NCI-H1092 treated with DMSO at 0.1 percent for 48 hours (cell line): ENCODE measurements at regions not wholly inside any gene's neighbourhood (a gene's known extent, or its start where the extent isn't known, plus 50 kb on each side); places are given as distances from the start of the nearest gene placed in this dataset.
A peak's percentile ranks its signal among the peaks of the same experiment; 100 is the strongest.

ENCODE experiments used
- DNase-seq: peaks from one replicate; lab custom pipeline; 2025; lab: John Stamatoyannopoulos, UW

DNA sequence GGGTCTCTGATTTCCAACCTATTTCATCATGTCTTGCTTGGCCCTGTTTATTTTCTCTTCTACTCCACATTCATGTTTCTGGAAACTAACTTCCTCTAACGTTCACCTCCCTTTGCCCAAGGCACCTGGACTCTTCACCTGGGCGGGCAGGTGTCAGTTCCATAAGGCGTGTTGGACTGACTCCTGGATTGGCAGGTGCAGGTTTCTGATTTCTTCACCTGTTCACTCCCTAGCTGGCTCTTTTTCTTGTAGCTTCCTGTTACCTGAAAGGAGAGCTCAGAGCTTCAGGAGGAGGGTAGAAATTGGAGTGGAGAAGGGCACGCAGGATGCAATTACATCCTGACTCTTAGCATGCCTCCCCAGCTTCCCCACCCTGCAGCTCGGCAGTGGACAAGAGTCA is 350.8 kb upstream of the KLF3 start:
- DNase-seq = peak; percentile 14

DNA sequence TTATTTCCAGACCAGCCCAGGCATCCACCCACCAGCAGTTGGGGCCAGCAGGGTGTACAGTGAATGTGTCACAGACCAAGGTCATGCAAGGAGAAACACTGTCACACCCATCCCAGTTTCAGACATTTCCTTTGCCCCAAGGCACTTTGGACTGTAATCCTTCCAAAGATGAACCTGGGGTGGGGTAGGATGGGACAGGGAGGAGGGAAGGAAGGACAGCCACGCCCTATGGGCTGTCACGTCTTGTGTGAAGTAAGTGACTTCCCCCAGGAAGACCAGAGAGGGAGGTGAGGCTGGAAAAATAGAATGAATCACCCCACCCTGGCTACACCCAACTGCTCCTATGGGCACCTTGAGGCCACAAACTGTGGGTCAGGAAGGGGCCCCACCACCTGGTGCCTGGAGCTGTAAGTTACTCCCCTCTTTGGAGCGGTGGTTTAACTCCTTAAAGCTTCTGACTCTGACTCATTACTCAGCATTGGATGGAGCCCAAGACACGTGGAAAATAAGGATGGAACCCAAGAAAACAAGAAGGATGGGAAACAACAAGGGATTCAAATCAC is 349.9 kb upstream of the KLF3 start:
- DNase-seq = no peak

DNA sequence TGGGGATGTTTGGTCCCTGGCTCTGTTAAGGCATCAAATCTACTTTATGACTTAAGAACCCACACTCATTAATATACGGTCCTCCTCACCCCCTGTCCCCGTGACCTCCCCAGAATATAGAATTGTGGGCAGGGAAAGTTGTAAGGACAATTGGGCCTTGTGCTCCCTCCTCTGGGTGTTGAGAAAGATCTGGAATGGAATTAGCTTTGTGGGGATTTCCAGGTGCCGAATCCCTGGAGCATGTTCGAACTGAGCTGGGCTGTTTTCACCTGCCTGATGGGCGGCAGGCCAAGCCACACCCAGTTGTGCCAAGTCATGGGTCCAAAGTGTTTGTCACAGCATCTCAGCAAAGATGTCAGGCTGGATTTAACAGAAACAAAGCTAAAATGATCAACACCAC is 349.3 kb upstream of the KLF3 start:
- DNase-seq = no peak

DNA sequence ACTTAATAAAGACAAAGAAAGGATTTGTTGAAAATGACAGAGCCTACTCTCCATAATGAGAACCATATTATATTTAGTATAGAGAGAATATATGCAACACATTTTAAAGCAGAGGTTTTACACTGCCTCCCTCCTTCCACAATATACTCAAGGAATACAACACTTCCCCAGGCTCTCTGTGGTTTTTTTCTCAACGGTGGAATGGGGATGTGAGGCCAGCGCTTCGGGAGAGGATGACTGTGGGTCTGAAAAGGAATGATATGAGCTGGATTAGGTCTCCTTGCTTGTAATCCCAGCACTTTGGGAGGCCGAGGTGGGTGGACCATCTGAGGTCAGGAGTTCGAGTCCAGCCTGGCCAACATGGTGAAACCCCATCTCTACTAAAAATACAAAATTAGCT is 348.7 kb upstream of the KLF3 start:
- no peak for DNase-seq

DNA sequence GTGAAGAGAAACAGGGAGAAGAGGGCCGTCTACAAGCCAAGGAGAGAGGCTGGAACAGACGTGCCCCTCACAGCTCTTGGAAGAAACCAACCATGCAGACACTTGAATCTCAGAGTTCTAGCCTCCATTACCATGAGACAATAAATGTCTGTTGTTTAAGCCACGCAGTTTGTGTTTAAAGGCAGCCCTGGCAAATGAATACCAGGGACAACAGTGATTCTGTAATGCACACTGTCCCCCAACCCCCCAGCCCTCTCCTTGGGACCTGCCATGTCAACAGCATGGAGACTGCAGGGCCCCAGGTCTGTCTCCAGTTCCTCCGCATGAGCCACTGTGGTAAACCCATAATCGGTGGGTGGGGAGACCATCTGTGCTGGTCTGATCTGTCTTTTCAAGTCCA is 348.0 kb upstream of the KLF3 start:
- no peak for DNase-seq

DNA sequence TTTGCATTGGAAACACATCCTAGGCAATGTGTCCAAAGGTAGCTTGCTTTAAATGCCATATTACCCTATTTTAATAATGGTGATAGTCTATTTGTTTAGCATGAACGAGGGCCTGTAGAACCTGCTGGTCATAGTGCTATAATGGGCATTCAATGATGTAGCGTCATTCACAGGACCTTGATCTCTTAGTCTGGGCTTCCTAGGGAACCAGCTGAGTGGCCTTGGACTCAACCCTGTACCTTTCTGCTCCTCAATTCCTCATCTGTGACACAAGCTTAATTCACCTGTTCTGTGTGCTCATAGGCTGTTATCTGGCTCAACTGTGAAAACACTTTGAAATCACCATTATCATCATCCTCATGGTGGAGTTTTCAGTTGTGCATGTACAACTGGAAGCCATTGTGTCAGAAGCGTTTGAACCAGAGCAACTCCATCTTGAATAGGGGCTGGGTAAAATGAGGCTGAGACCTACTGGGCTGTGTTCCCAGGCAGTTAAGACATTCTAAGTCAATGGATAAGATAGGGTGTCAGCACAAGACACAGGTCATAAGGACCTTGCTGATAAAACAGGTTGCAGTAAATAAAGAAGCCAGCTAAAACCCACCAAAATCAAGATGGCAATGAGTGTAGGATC is 346.8 kb upstream of the KLF3 start:
- no peak for DNase-seq

DNA sequence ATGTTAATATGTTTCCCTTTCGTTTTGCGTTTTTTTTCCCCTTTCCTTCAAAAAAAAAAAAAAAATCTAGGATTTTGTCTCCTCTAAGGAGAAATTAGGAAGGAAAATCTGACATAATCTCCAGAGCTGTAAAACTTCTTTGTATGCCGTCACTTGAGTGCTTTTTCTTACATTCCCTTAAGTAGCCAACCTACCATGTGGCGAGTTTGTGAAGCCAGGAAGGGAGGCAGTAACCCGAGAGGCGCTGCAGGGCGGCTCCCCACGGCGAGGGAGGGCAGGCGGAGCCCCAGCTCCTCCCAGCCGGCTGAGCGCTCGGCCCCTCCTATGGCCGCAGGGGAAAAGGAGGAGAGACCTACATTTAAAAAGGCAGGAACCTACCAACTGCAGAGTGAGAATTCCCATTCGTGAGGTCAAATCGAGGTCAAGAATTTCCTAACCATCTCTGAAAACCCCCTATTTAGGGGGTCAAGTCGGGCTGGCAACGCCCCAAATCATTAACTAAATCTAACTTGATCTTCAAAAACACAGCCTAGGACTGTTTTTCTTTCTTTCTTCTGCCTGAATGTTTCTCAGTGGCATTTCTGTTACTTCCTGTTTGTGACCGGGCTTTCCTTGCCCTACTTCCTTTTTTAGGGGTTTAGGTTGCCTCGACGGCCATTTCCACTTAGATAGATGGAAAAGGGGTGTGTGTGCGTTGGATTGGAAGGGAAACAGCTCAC is 345.1 kb upstream of the KLF3 start:
- peak; percentile 57 for DNase-seq

DNA sequence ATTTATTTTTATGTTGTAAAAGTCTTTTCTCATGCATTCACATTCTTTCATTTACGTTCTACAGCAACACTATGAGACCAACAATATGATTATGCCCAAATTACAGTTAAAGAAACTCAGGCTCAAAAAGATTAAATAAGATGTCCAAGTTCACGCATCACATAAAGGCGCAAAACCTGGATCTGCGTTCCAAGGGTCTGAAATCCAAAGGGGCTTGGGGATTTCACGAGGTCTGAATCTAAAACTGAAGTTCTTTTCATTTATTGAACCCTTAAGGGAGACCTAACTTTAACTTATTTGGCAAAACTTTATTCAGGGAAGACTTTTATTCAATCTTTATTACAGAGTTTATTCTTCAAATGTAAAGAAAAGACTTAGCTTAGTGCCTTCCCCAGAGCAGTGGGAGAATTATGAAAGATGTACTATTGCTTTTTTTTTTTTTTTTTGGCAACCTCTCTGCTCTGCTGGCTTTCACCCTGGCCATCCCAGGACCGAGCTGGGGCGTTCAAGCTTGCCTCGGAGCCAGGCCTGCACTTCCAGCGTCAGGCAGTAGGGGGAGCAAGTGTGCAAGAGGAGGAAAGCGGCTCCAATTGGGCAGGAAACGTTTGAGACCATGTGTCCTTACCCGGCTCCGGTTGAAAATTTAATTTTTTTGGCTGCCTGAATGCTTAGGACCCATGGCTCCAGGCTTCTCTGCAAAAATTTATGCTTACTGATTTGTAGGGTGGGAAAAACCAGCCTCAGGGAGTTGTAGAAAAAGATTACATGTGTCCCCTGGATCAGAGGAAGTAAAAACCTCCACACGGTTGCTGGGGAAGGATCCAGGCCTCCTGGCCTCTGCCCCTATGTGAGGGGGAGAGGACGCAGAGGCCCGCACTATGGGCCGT is 344.3 kb upstream of the KLF3 start:
- DNase-seq = peak; percentile 63

DNA sequence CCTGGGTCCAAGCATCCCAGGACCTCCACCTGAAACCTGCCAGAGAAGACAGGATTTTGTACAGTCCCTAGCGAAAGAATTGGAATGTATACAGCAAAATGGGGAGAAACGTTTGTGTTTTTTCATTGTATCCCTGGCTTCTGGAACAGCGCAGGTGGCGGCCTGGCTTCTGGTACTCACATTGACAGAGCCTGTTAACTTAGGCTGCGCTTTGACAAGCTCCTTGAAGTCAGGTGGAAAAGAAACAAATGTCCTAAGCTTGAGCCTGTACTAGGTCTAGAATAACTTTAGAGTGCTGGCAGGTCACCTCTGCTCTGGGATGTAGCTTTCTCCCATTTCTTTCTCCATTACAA is 343.7 kb upstream of the KLF3 start:
- no peak for DNase-seq

DNA sequence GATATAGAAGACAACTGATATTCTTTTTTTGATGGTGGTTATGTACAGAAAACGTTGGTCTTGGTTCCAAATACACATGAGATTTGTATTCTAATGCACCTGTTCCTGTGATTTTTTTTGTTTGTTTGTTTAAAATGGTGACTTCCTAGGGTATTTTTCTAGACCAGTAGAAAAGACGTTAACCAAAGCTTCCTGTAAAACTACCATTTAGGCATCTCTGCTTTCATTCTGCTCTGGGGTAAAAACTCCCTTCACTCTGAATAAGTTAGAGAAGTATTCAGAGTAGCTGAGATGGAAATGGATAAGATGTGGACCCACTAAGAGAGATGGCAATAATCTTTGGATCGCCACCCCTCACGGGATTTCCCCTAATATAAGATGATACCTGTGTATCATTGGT is 343.2 kb upstream of the KLF3 start:
- no peak for DNase-seq

DNA sequence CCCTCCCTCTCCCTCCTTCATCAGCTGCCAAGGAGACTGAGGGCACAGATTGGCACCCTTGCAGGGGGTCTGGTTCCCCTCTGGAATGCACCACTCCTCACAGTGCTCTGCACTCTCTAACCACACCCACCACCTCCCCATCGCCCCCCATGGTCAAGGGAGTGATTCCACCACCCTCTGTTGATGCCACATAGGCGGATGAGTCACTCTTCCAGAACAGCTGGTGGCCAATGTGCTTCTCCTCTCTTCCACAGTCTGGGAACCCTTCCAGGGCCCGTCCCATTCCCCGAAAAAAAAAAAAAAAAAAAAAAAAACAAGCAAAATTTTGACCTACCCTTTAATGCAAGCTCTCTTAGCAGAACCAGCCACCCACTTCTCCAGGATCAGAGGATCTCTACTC is 341.3 kb upstream of the KLF3 start:
- DNase-seq = no peak

DNA sequence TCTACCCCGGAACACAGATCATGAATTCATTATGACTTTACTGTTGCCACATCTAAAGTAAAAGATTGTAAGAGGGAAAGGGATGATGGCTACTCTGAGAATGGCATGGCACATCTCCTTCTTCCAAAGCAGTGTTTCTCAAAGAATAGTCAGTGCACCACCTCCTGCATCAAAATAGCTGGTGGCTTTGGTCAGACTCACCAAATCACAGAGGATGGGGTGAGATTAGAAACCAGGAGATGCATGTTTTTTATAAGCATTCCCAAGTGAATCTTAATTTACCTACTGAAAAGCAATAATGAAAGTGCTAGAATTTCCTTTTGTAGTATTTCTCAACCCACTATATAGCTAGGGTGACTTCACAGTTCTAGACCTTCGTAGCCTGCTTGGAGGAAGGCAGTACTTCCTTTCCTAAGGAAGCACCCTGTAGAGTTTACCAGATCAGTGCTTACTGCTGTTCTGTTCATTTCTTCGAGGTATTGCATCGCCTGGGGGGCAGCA is 340.8 kb upstream of the KLF3 start:
- DNase-seq = no peak

DNA sequence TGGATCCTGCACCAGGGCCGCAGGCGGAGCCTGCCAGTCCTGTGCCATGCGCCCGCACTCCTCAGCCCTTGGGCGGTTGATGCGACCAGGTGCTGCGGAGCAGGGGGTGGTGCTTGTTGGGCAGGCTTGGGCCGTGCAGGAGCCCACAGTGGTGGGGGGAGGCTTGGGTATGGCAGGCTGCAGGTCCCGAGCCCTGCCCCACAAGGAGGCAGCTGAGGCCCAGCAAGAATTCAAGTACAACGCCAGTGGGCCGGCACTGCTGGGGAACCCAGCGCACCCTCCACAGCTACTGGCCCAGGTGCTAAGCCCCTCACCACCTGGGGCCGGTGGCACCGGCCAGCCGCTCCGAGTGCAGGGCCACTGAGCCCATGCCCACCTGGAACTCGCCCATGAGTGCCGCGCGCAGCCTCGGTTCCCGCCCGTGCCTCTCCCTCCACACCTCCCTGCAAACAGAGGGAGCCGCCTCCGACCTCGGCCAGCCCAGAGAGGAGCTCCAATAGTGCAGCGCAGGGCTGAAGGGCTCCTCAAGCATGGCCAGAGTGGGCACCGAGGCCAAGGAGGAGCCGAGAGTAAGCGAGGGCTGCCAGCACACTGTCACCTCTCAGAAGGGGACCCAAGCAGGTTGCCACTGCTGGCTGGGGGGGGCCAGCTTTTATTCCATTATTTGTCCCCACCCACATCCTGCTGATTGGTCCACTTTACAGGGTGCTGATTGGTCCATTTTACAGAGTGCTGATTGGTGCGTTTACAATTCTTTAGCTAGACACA is 339.0 kb upstream of the KLF3 start:
- no peak for DNase-seq

DNA sequence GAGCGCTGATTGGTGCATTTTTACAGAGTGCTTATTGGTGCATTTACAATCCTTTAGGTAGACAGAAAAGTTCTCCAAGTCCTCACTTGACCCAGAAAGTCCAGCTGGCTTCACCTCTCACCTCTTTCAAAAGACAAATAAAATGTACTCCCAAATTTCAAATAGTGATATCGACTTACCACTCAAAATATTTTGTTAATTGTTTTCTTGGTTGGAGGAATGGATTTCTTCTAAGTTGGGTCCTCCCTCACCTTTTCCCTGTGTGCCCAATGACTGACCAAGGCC is 338.4 kb upstream of the KLF3 start:
- no peak for DNase-seq

DNA sequence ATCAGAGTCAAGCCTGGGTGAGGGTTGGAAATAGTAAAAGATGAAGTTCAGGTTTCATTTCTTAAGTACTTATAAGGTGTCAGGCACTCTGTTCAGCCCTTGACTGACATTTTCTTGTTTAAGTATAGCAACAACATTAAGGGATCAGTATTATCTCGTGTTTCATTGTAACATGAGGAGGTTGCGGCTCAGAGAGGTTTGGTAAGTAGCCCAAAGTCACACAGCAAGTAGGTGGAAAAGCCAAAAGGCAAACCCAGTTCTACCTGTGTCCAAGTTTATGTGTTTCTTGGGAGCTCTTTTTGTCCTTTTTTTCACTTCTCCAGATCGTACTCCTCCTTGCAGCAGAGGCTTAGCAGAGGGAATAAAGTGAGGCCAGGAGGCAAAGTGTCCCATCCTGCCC is 337.5 kb upstream of the KLF3 start:
- no peak for DNase-seq

DNA sequence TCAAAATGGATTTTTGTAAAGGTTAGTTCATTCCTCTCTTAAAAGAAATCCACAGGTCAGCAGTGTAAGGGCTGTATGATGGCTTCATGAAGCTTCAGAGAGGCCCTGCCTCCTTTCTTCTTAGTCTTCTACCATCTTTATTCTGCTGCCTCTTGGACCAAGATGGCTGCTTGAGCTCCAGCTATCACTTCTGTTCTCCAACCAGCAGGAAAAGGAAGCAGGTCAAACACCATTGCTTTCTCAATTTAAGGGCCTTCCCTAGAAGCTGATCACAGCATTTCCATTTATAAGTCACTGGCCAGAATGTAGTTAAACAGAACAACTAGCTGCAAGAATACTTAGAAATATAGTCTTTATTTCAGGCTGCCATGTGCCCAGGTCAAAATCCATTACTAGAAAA is 336.8 kb upstream of the KLF3 start:
- no peak for DNase-seq

DNA sequence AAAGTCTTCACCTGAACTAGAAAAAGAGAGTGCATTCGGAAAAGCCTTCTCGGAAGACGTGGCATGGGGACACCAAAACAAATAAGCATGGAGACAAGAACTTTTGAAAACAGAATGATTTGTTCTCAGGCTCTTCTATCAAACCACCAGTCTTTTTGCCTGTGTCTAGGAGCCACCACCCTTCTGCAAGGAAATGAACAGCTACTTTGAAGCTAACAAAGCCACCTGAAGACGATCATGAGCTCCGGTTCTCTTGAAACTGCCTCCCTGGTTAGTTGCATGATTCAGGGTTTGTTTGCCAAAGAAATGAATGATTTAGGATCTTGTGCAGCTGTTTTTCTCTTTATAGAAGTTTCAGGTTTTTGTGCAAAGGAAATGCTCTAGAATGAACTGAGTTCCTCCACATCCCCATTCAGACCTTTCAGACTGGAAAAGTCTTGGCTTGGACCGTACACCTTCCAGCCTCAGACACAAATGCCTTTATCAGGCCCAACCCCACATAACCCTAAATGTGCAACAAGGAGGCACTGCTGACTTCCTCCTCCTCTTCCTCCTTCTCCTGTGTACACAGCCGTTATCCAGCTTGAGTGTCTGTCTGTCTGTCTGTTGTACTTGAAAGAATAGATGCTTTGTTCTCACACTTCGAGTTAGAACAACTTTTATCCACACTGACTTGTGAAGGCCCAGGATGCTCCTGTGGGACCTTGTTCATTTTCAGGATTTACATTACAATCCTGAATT is 334.8 kb upstream of the KLF3 start:
- no peak for DNase-seq

DNA sequence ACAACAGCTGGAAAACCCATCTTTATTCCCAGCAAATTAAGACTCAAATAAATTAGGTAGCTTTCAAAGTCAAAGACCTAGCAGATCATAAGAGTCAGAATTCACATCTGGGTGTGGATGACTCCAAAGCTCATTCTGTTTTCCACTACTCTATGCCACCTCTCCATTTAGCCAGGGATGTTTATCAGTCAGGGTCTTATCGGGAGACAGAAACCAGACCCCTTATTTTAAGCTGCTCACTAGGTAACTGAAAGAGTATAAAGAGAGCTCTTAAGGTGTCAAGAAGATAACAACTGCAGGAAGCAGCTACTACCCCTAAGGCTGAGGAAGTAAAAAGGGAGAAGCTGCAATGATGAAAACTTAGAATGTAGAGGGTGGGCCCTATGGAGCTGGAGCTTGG is 333.7 kb upstream of the KLF3 start:
- DNase-seq = no peak

DNA sequence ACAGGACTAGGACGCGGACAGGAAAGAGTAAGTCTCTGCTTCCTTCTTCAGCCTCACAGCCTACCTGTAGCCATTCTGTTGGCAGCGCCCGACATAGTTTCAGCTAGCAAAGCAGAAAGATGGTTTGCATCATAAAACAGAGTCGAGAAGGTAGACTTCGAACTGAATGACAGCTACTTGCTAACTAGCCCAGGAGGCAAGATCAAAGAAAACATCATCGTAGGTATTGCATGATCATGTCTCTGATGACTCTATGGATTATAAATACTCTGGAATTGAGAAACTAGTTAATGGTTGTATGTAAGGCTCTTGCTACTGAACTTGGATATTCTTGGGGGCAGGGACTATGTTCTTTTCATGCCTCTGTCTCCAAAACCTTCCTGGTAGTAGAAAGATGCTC is 333.1 kb upstream of the KLF3 start:
- DNase-seq = no peak

DNA sequence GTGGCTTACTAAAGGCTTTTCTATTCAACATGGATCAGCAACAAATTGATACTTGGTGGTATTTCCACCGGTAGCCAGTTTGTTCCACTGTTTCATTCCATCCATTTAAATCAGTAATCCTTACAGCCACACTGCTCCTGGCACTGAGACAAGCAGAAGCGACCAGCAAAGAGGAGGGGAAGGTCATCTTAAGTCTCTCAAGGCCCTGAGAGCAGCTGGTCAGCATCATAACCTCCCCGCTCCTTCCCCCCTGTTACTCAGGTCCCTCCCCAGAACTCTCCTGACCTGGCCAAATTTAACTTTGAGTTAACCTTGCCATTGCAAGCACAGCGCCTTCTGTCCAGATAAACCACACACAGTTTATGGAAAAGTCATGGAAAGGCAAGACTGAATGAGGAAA is 331.3 kb upstream of the KLF3 start:
- DNase-seq = no peak

DNA sequence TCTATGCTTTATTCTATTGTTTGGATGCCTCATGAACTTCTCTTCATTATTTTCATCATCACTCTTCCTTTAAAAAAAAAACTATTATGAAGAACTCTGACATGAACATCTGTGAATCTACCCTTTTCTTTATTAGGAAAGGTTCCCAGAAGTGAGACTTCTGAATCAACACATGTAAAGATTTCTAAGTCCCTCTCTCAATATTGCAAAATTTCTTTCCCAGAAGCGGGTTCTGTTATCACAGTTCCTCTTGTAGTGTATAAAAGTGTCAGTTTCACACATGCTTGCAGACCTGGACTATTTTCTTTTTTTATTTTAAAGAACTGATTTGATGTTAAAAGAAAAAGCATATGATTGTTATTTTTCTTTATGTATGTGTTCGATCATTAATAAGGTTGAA is 330.8 kb upstream of the KLF3 start:
- no peak for DNase-seq

DNA sequence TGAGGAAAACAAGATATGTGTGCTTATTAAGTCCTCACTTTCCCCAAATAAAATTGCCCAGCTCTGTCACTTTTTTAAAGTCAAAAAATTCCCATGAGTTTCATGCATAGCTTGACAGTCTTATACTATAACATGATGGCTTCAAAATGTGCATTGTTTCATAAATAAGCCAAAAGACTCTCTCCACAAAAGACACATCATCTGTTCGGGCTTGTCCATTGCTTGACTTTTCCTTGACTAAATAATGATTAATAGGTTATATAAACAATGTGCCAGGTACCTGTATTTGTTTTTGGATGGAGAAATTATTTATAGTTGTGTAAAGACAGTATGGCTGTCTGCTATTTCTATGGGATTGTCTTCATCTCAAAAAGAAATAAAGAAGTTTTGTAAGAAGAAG is 329.2 kb upstream of the KLF3 start:
- DNase-seq = no peak
